Parathyroid adenoma (tissue), 2 donors: ENCODE measurements at regions not wholly inside any gene's neighbourhood (a gene's known extent, or its start where the extent isn't known, plus 50 kb on each side); places are given as distances from the start of the nearest gene placed in this dataset.

Source experiments
- H2AFZ ChIP-seq: fragments of 300-600 bp; sonication (generic); one replicate; pipeline ENCODE4 v1.7.0; 2017; ENCODE audit warnings: antibody characterized with exemption, mild to moderate bottlenecking
- H3K27ac ChIP-seq: fragments of 300-600 bp; sonication (generic); one replicate; pipeline ENCODE4 v1.7.0; 2017
- H3K27me3 ChIP-seq: fragments of 300-600 bp; sonication (generic); one replicate; pipeline ENCODE4 v1.7.0; 2017; ENCODE audit warnings: low read length; ENCODE audit not compliant: control insufficient read depth, insufficient read depth
- H3K36me3 ChIP-seq: fragments of 300-600 bp; sonication (generic); one replicate; pipeline ENCODE4 v1.7.0; 2017; ENCODE audit warnings: low read length; ENCODE audit not compliant: control insufficient read depth, insufficient read depth
- H3K4me1 ChIP-seq: fragments of 300-600 bp; sonication (generic); one replicate; pipeline ENCODE4 v1.7.0; 2017; ENCODE audit warnings: control low read depth
- H3K4me2 ChIP-seq: fragments of 300-600 bp; sonication (generic); one replicate; pipeline ENCODE4 v1.7.0; 2017; ENCODE audit warnings: low read length
- H3K4me3 ChIP-seq: fragments of 300-600 bp; sonication (generic); one replicate; pipeline ENCODE4 v1.7.0; 2017; ENCODE audit warnings: low read depth, low read length
- H3K79me2 ChIP-seq: fragments of 300-600 bp; sonication (generic); one replicate; pipeline ENCODE4 v1.7.0; 2017; ENCODE audit warnings: control low read depth
- H3K9ac ChIP-seq: fragments of 300-600 bp; sonication (generic); one replicate; pipeline ENCODE4 v1.7.0; 2017; ENCODE audit warnings: mild to moderate bottlenecking
- H3K9me3 ChIP-seq: fragments of 300-600 bp; sonication (generic); one replicate; pipeline ENCODE4 v1.7.0; 2017; ENCODE audit warnings: low read length; ENCODE audit not compliant: control insufficient read depth
- TF ChIP-seq, protein P1 (sequence below): fragments of 300-600 bp; sonication (generic); IDR thresholded peaks from one replicate; pipeline ENCODE4 v1.7.0; 2017; ENCODE audit warnings: antibody characterized with exemption, mild to moderate bottlenecking
- donor health status: primary hyperparathyroidism.

DNA sequence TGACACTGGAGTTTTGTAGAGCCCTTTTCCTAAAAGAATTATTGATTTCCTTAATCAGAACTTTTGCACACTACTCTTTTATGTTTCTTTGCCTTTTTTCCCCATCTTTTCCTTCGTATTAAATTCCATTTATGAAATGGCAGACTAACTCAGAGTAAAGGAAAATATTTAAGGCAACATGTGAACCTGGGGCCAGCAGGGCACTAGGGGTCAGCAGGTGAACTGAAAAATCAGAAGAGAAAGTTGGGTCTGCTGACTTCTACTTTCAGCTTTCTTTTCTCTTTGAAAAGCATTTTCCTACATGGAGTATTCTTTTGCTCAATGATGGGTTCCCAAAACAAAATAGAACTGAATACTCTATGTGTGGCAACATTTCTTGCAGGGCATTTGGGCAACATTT, 226.6 kb upstream of the EXOC2 start:
- Histone ChIP-seq H3K9me3 (no peaks in the 10 kb centered on the region), H3K79me2 (no peaks in the 10 kb centered on the region), H3K27me3 (no peaks in the 10 kb centered on the region), H3K9ac (no peak overlapping the region), H3K4me1 (no peaks in the 10 kb centered on the region), H3K36me3 (no peaks in the 10 kb centered on the region), H3K27ac (no peak overlapping the region), H3K4me3 (no peak overlapping the region), H2AFZ (no peak overlapping the region), H3K4me2 (no peak overlapping the region)
- TF ChIP-seq, protein P1, sequence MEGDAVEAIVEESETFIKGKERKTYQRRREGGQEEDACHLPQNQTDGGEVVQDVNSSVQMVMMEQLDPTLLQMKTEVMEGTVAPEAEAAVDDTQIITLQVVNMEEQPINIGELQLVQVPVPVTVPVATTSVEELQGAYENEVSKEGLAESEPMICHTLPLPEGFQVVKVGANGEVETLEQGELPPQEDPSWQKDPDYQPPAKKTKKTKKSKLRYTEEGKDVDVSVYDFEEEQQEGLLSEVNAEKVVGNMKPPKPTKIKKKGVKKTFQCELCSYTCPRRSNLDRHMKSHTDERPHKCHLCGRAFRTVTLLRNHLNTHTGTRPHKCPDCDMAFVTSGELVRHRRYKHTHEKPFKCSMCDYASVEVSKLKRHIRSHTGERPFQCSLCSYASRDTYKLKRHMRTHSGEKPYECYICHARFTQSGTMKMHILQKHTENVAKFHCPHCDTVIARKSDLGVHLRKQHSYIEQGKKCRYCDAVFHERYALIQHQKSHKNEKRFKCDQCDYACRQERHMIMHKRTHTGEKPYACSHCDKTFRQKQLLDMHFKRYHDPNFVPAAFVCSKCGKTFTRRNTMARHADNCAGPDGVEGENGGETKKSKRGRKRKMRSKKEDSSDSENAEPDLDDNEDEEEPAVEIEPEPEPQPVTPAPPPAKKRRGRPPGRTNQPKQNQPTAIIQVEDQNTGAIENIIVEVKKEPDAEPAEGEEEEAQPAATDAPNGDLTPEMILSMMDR: no peak

DNA sequence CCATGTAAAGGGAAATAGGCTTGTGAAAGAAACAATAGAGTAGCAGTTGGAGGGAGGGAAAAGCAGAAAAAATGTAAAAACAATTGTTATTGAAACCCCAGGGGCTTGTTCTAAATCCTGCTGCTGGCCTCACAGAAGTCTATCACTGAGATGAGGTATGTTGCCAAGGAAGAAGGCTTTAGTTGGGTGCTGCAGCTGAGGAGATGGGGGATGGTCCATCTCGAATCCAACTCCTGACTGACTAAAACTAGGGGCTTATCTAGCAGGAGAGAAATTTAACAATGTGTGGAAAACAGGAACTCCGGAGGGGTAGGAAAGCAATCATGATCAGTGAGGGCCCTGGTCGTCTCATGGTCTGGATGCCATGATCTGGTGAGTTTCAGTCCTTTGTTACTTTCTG, 225.0 kb upstream of the EXOC2 start:
- H3K36me3 ChIP-seq: no peaks in the 10 kb centered on the region
- no peaks in the 10 kb centered on the region for H3K9me3 ChIP-seq
- no peak overlapping the region for H3K4me3 ChIP-seq
- no peak overlapping the region for H2AFZ ChIP-seq
- H3K4me1 ChIP-seq: no peaks in the 10 kb centered on the region
- no peaks in the 10 kb centered on the region for H3K79me2 ChIP-seq
- no peak overlapping the region for H3K4me2 ChIP-seq
- no peaks in the 10 kb centered on the region for H3K27me3 ChIP-seq
- no peak overlapping the region for H3K9ac ChIP-seq
- TF ChIP-seq, protein P1: no peak
- no peak overlapping the region for H3K27ac ChIP-seq

DNA sequence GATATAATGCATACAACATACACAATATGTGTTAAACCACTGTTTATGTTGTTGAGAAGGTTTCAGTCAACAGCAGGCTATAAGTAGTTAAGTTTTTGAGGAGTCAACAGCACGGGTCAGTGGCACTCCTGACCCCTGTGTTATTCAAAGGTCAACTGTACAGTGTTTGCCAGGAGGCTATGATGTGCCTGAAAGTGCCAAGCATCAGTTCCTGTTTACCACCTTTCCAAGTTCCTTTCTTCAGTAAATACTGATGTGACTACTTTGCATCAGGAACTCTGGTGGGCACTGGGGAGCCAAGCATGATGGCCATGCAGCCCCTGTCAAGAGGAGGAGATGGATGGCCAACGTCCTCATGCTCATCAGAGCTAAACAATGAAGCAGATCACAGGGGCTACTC, 224.4 kb upstream of the EXOC2 start:
- no peak overlapping the region for H3K27ac ChIP-seq
- no peaks in the 10 kb centered on the region for H3K79me2 ChIP-seq
- H3K4me3 ChIP-seq: no peak overlapping the region
- no peak overlapping the region for H3K4me2 ChIP-seq
- no peak overlapping the region for H2AFZ ChIP-seq
- H3K4me1 ChIP-seq: no peaks in the 10 kb centered on the region
- no peaks in the 10 kb centered on the region for H3K36me3 ChIP-seq
- no peaks in the 10 kb centered on the region for H3K9me3 ChIP-seq
- H3K27me3 ChIP-seq: no peaks in the 10 kb centered on the region
- TF ChIP-seq, protein P1: no peak
- no peak overlapping the region for H3K9ac ChIP-seq

DNA sequence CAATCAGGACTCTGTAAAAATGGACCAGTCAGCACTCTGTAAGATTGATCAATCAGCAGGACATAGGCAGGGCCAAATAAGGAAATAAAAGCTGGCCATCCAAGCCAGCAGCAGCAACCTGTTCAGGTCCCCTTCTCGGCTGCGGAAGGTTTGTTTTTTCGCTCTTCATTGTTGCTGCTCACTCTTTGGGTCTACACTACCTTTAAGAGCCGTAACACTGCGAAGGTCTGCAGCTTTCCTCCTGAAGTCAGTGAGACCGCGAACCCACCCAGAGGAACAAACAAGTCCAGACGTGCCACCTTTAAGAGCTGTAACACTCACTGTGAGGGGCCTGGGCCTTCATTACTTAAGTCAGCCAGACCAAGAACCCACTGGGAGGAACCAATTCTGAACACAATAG, 223.2 kb upstream of the EXOC2 start:
- Histone ChIP-seq H3K9me3 (no peaks in the 10 kb centered on the region), H3K79me2 (no peaks in the 10 kb centered on the region), H3K4me3 (no peak overlapping the region), H3K27me3 (no peaks in the 10 kb centered on the region), H3K36me3 (no peaks in the 10 kb centered on the region), H3K9ac (no peak overlapping the region), H3K4me2 (no peak overlapping the region), H3K4me1 (no peaks in the 10 kb centered on the region), H2AFZ (no peak overlapping the region), H3K27ac (no peak overlapping the region)
- TF ChIP-seq, protein P1: no peak

DNA sequence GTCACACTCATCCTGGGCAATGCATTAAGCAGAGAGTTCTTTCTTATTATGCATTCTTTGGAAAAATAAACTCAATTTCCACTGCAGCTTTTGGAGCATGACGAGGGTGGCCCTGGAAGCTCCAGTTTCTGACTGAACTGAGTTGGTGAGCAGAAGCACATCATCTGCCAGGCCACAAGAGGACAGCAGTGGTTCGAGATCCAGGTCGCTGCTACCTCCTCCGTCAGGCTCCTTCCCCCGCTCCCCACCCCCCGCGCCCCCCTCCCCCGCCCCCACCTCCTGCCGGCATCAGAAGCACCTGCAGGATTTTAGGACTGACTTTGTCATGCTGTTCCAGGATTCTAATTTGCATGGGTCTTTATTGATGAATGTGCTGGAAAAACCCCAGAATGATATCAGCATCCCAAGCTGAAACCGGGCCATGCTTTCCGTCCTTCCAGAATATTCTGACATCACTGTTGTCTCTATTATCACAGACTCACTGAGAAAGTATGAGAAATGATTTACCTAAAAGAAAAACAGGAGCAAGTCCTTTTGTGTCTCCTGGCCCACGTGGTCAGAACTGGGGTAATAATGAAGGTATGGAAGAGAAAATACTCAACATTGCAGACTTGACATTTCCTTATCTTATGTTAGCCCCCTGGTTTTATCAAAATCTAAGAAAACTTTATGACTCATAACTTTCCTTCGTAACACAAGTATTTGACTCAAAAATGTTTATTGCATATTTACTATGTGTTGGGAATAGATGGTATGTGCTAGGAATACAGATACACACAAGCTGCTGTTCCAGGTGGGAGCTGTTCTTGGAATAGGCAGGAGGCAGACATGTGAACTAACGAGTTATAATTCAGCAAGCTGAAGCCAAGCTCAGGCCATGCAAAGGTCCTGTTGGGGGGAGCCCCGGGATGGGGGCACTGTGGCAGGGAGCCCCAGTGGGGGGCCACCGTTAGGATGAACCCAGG, 220.2 kb upstream of the EXOC2 start:
- Histone ChIP-seq H3K4me3 (no peak overlapping the region), H3K27me3 (no peaks in the 10 kb centered on the region), H3K36me3 (no peaks in the 10 kb centered on the region), H3K9ac (no peak overlapping the region), H3K4me1 (no peaks in the 10 kb centered on the region), H3K4me2 (no peak overlapping the region), H3K79me2 (no peaks in the 10 kb centered on the region), H3K9me3 (no peaks in the 10 kb centered on the region), H3K27ac (no peak overlapping the region), H2AFZ (no peak overlapping the region)
- TF ChIP-seq, protein P1: no peak
